ENCODE measurements at regions not wholly inside any gene's neighbourhood (a gene's known extent, or its start where the extent isn't known, plus 50 kb on each side); places are given as distances from the start of the nearest gene placed in this dataset.

DNA sequence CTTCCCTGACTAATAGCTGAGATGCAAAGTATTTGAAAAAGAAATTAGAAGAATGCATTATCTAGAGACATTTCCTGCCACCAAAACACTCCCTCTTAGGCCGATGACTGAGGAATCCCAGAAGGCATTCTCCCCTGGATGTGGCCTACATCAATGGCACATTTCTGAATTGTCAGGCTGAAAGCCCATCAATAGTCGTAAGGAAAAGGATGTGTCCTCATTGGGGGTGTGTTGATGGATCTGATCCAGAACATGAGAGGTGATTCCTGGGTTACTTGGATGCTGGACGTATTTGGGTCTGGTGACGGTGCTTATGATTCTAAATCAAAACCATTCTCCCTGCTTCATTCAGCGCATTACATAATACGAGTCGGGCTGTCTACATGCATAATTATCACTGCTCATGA, 216.9 kb upstream of the CDIN1 start:
- DNase-seq: no peak
- CTCF ChIA-PET: no interaction called here
- Histone ChIP-seq H3K27ac (no peak overlapping the region), H3K4me3 (no peak overlapping the region), H4K20me1 (ENCODE audit: insufficient read depth) (no peaks in the 10 kb centered on the region), H3K9me2 (ENCODE audit: insufficient read depth) (no peaks in the 10 kb centered on the region), H3K4me2 (no peak overlapping the region), H3K79me2 (ENCODE audit: low read depth) (no peaks in the 10 kb centered on the region), H3K36me3 (ENCODE audit: low read depth) (no peaks in the 10 kb centered on the region), H2AFZ (no peak overlapping the region), H3K4me1 (replicated peaks; ENCODE audit: insufficient read depth) (peaks cover 18% of the 10 kb centered on the region; the same call in 1 of the 2 replicates), H3K27me3 (ENCODE audit: insufficient read depth, low read depth) (no peaks in the 10 kb centered on the region), H3F3A (ENCODE audit: insufficient read depth, low read depth) (no peaks in the 10 kb centered on the region), H3K9me3 (ENCODE audit: insufficient read depth, low read depth) (0 out of 2 replicates have a peak, but pooled peaks cover 5% of the 10 kb centered on the region)
- POLR2A ChIA-PET (ENCODE audit: unreplicated experiment): no interaction called here
- intact Hi-C loops (cut with micrococcal nuclease; ENCODE audit: unreplicated experiment): no loop called here
- TF ChIP-seq CTCF (conservative IDR thresholded peaks at IDR 0.05) (no peak), EZH2 (IDR thresholded peaks at IDR 0.05; ENCODE audit: low read depth) (no peak)
- BruUV-seq (replicated peaks): no TSS peak

DNA sequence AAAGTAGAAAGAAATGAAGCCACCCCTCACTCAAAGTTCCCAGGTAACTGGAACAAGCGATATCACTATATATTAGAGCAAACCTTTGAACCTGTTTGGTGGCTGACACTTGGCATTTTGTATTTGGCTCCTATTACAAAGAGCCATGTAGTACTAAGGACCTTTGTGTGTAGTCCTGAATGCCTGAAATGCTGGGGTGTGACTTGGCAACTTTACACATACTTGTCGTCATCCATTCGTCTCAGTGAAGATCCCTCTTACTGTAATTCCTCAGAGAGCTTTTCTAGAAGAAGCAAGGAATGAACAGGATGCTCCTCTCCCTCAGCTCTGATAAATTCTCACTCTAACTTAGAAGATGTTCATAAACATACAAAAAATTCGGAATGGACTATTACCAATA, 216.1 kb upstream of the CDIN1 start:
- CTCF ChIA-PET: no interaction called here
- no peak overlapping the region for H2AFZ ChIP-seq

DNA sequence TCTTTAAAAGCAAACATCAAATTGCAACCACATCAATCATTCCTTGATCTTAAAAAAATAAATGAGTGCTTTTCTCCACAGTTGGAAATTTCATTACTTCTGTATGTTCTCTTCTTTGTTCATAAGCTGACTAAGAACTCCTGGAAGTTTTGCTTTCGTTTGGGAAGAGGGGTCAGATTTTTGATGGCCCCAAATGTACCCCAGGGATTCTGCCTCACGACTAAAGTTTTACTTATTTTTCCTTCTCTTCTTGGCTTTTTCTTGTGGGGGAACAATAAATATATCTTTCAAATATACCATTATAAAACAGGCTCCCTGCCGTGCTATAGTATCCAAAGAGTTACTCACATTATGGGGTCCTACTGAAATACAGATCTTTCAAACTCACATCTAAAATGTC, 215.0 kb upstream of the CDIN1 start:
- peaks cover 16% of the 10 kb centered on the region for H3K4me1 ChIP-seq (replicated peaks; ENCODE audit: insufficient read depth)
- H3K9me3 ChIP-seq (ENCODE audit: insufficient read depth, low read depth): peaks cover 13% of the 10 kb centered on the region
- no TSS peak for BruUV-seq (replicated peaks)
- H3F3A ChIP-seq (ENCODE audit: insufficient read depth, low read depth): no peaks in the 10 kb centered on the region
- H3K4me2 ChIP-seq: no peak overlapping the region
- H3K27ac ChIP-seq: no peak overlapping the region
- CTCF ChIA-PET: no interaction called here
- POLR2A ChIA-PET (ENCODE audit: unreplicated experiment): no interaction called here
- intact Hi-C loops (cut with micrococcal nuclease; ENCODE audit: unreplicated experiment): no loop called here
- no peaks in the 10 kb centered on the region for H4K20me1 ChIP-seq (ENCODE audit: insufficient read depth)
- no peak overlapping the region for H2AFZ ChIP-seq
- H3K27me3 ChIP-seq (ENCODE audit: insufficient read depth, low read depth): no peaks in the 10 kb centered on the region
- DNase-seq: no peak
- H3K9me2 ChIP-seq (ENCODE audit: insufficient read depth): no peaks in the 10 kb centered on the region
- no peaks in the 10 kb centered on the region for H3K79me2 ChIP-seq (ENCODE audit: low read depth)
- H3K4me3 ChIP-seq: no peak overlapping the region
- no peaks in the 10 kb centered on the region for H3K36me3 ChIP-seq (ENCODE audit: low read depth)
- TF ChIP-seq EZH2 (IDR thresholded peaks at IDR 0.05; ENCODE audit: low read depth) (no peak), CTCF (conservative IDR thresholded peaks at IDR 0.05) (no peak)

More for the DNA sequence above, 216.1 kb upstream of the CDIN1 start:
- Histone ChIP-seq H3K4me1 (replicated peaks; ENCODE audit: insufficient read depth) (peaks cover 11% of the 10 kb centered on the region; the same call in 1 of the 2 replicates), H3K27me3 (ENCODE audit: insufficient read depth, low read depth) (no peaks in the 10 kb centered on the region), H3K27ac (no peak overlapping the region), H3K4me3 (no peak overlapping the region), H4K20me1 (ENCODE audit: insufficient read depth) (no peaks in the 10 kb centered on the region), H3F3A (ENCODE audit: insufficient read depth, low read depth) (no peaks in the 10 kb centered on the region), H3K4me2 (no peak overlapping the region), H3K9me3 (ENCODE audit: insufficient read depth, low read depth) (peaks cover 12% of the 10 kb centered on the region), H3K79me2 (ENCODE audit: low read depth) (no peaks in the 10 kb centered on the region), H3K9me2 (ENCODE audit: insufficient read depth) (no peaks in the 10 kb centered on the region), H3K36me3 (ENCODE audit: low read depth) (no peaks in the 10 kb centered on the region)
- TF ChIP-seq CTCF (conservative IDR thresholded peaks at IDR 0.05) (no peak), EZH2 (IDR thresholded peaks at IDR 0.05; ENCODE audit: low read depth) (no peak)
- no TSS peak for BruUV-seq (replicated peaks)
- intact Hi-C loops (cut with micrococcal nuclease; ENCODE audit: unreplicated experiment): no loop called here
- POLR2A ChIA-PET (ENCODE audit: unreplicated experiment): no interaction called here
- no peak for DNase-seq

Data from PC-9 (cell line).